Left renal cortex interstitium (tissue), 4 donors: ENCODE measurements at regions not wholly inside any gene's neighbourhood (a gene's known extent, or its start where the extent isn't known, plus 50 kb on each side); places are given as distances from the start of the nearest gene placed in this dataset.
A peak's percentile ranks its signal among the peaks of the same experiment; 100 is the strongest.
"Not testable (repeated sequence)": the region's sequence is repeated elsewhere in the genome, so short reads cannot be mapped to it uniquely, and the experiment has no call there.

Experiments
- DNase-seq, 4 donors: peaks; one replicate each; pipeline ENCODE4 v3.0.0-alpha.2; 2013; ENCODE audit warnings: low read depth in 4 of 4, low spot score in 2 of 4, missing footprints in 1 of 4

DNA sequence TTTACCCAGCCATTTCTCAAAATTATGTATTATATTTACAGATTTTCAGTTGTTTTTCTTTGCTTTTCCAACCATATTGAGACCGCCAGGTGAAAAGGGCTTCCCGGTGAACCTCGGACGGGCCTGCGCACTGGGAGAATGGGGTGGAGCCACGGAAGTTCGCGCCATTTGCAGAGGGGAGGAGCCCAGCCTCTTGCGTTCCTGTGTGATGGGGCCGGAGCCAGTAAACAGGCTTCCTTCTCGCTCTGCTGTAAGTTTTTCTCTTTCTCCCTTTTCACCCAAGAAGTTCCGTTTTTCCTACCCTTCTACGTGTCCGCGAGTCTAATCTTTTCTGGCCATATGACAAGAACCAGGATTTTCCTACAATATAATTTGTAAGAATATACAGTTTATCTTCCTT is 1108.8 kb upstream of the SEL1L start:
- DNase-seq, result peak in 2 of 4 donors; percentile 13 to 21

DNA sequence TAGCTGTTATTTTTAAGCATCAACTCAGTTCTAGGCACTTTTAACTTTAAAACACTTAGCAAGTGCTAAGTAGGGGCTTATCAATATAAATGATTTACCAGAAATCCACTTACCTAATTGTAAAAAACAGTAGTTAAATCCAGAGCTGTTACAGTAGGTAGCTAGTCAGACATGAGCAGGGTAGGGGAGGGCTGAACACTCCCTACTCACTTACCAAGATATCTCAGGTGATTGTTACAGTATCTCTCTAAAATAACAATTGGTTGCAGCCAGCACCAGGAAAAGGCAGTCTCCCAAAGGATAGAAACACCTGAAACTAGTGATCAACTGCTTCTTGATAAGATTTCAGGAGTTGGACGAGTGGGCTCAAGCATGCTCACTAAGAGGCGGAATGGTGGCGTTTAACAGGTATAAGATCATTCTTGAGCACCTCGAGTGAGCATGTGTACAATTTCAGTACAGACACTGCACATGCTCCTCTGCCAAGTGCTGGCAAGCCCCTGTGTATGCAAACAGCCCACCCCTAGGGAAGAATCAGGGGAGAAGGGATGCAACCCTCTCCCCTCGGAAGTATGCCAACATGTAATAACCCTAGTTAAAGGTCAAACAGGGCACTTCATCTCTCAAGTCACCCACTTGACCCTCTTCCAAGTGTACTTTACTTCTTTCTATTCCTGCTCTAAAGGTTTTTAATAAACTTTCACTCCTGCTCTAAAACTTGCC is 1113.6 kb upstream of the SEL1L start:
- DNase-seq, result no peak

GRCh38 chr14:82655770-82656169 is 1122.1 kb upstream of the SEL1L start:
- DNase-seq, result no peak

GRCh38 chr14:82657186-82657675 is 1123.6 kb upstream of the SEL1L start:
- DNase-seq, result no peak

- no peak for DNase-seq
Observed at GRCh38 chr14:82661258-82661657, 1127.6 kb upstream of the SEL1L start.

GRCh38 chr14:82667006-82667405 is 1133.4 kb upstream of the SEL1L start:
- DNase-seq, result no peak

DNA sequence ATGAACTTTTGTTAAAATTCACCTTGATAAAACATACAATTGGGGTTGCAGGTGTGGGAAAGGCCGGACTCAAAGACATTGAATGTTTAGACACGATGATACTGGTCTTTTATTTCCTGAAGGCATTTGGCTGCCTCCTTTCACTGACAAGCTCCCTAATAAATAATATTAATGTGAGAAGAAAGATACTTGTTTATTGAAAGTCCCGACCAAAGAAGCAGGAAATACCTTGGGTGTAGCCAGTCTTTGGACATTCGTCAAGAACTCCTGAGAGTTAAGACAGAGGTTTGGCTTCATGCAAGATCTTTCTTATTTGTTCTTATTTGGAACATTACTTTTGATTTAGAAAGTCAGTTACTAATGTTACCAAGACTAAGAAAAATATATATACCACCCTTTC is 1133.8 kb upstream of the SEL1L start:
- no peak for DNase-seq

DNA sequence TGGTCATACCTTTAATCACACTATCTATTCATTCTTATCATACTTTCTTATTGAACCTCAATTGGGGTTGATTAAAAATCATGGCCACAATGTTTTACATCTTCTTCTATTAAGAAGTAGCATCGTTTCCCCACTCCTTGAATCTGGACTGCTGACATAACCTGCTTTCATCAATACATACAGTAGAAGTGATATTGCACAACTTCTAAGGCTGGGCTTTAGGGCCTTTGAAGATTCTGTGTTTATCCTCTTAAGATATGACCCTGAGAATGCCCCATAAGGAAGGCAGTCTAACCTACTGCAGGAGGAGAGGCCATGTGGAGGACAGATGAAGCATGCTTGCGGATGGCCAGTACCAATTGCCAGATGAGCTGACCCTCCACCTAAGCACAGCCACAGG is 1142.8 kb upstream of the SEL1L start:
- DNase-seq, result no peak

GRCh38 chr14:82689948-82690347 is 1156.3 kb upstream of the SEL1L start:
- no peak for DNase-seq

- DNase-seq, result not testable (repeated sequence)
Observed at GRCh38 chr14:82691191-82691590, 1157.5 kb upstream of the SEL1L start.

GRCh38 chr14:82694820-82695219 is 1161.2 kb upstream of the SEL1L start:
- DNase-seq, result no peak

- DNase-seq, result no peak
Observed at GRCh38 chr14:82704218-82704617, 1170.6 kb upstream of the SEL1L start.

GRCh38 chr14:82710267-82710841 is 1176.7 kb upstream of the SEL1L start:
- DNase-seq, result peak; percentile 36 to 74 (median 46)

GRCh38 chr14:82719617-82720016 is 1186.0 kb upstream of the SEL1L start:
- DNase-seq, result no peak

- no peak for DNase-seq
Observed at GRCh38 chr14:82720431-82720830, 1186.8 kb upstream of the SEL1L start.

DNA sequence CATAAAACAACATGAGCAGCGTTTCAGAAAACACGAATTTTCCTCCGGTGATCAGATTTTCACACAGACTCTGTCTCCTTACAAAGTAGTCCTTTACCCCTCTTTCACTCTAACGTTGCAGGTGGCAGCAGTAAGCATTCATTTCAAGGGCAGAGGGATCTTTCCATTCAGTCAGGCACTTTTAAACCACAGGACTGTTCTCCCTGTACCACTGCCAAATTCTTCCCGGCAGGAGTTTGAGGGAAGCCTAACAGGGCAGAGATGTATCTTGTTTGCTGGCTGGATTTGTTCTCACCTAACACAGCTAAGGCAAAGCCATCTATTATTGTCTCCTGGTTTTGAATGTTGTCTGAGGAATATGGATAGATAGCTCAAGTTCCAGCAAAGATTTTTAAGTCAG is 1187.3 kb upstream of the SEL1L start:
- DNase-seq, result no peak

DNA sequence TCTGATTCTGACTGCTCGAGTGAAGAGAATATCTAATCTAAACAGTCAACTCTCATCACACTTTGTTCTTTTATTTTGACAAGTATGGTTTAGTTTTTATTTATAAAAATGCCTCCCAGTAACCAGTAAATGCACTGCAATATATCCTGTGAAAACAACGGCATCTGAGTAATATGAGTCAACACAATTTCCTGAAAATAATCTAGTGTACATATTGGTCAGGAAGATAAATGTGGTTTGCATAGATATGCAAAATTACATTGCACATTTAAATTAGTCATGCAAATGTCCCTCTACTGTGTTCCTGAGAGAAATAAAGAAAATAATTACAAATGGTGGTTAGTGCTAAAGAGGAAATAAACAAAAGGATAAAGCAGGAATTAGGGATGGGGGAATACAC is 1190.7 kb upstream of the SEL1L start:
- no peak for DNase-seq

DNA sequence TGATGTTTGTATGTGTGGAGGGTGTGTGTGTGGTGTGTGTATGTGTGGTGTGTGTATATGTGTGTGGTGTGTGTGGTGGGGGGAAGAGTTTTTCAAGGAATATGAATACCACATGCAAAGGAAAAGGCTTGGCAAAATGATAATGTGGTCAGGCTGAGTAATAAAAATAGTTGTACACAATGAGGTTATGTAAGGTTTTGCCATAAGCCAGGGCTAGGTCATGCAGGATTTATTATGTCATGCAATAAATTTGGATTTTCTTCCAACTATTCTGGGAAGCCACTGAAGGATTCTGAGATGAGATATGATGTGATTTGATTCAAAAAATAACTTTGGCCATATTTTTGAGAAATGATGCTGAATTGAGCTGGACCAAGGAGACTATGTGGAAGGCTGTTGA is 1191.6 kb upstream of the SEL1L start:
- no peak for DNase-seq

- DNase-seq, result no peak
Observed at GRCh38 chr14:82731526-82731925, 1197.9 kb upstream of the SEL1L start.

- no peak for DNase-seq
Observed at GRCh38 chr14:82740547-82740946, 1206.9 kb upstream of the SEL1L start.

DNA sequence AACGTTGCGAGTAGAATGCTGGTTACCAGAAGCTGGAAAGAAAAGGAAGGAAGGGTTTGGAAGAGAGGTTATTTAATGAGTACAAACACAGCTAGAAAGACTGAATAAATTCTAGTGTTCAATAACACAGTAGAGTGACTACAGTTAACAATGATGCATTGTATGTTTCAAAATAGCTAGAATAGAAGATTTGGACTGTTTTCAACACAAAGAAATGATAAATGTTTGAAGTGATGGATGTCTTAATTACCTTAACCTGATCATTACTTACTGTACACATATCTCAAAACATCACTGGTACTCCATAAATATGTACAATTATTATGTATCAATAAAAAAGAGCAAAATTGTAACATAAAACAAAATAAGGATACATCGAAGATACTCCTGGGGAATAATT is 1221.8 kb upstream of the SEL1L start:
- no peak for DNase-seq

- no peak for DNase-seq
Observed at GRCh38 chr14:82755923-82756322, 1222.3 kb upstream of the SEL1L start.
